Stimulated activated naive CD4-positive, alpha-beta T cell (primary cell): ENCODE measurements at regions not wholly inside any gene's neighbourhood (a gene's known extent, or its start where the extent isn't known, plus 50 kb on each side); places are given as distances from the start of the nearest gene placed in this dataset.

Experiments used
- DNase-seq, 6 experiments: peaks; one replicate each; lab custom pipeline; 2025; lab: John Stamatoyannopoulos, UW

DNA sequence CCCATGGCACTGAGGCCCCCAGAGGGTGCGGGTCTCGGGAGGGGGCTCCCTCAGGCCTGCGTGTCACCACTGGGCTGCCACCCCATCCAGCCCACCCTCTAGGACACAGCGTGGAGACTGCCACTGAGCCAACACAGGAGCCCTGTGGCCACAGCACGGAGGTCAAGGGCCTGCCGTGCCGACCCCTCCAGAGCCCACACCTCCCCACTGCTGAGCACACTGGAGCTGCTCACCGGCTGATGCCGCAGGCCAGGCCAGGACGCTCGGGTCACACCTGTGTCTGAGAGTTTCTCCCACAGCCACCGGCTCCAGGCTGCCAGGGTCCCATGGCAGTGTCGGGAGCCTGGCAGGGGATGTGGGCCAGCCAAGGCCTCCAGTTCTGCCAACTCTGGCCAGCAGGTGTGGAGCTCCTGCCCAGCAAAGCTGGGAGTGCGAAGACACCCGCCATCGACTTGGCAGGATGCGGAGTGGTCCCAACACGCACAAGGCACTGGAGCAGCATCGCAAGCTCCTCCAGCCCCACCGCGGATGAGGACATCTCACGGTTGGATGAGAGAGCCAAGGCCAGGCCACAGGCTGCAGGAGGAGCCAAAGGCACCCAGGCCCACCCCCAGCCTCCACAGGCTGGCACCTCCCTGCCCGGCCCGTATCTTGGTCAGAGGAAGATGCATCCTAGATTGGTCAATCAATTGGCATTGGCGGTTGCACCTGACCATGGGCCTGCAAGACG, 187.1 kb downstream of the BRD1 start:
- DNase-seq, result no peak

DNA sequence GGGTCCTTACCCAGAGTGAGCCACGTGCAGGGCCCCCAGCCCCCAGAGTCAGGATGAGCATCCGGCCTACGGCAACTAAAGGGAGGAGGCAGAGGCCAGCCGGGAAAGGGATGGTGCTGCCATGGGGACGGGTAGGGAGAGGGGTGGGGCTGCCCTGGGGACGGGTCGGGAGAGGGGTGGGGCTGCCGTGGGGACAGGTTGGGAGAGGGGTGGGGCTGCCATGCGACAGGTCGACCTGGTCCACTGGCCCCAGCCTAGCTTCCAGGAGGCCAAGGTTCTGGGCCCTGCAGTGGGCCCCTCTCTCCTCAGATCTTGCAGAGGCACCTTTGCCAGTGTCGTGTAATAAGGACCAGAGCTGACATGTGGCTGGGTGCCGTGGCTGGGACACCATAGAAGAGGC, 187.7 kb downstream of the BRD1 start:
- no peak for DNase-seq

DNA sequence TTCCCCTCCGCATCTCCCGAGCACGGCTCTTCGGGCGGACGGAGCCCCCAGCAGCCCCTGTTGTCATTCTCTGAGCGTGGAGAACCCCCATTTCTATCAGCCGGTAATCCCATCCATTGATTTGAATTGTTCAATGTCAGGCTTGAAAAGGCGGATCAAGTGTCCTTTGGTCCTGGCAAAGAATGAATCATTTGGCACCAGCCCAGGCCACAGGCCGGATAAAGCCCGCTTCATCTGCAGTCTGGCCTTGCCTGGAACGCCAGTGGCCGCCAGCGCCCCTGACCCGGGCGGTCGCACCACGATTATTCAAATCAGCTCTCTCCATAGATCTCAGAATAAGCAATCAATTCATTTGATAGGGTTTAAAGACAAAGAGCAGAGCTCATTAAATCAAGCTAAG, 188.9 kb downstream of the BRD1 start:
- no peak for DNase-seq

DNA sequence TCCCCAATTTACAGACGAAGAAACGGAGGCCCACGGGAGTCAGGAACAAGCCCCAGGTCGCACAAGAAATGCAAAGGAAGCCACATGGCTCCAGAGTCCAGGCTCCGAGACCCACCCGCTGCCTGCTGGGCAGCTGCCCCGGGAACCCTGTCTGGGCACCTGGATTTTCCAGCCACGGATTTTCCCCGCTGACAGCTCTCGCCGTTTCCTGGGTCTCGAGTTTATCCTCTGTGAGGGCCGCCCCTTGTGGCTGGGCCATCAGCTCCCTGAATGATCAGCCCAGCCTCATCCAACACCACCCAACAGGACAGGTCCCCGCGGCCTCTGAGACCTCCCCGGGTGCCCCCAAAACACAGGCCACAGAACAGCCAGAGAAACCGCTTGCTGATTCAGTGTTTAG, 189.7 kb downstream of the BRD1 start:
- no peak for DNase-seq

DNA sequence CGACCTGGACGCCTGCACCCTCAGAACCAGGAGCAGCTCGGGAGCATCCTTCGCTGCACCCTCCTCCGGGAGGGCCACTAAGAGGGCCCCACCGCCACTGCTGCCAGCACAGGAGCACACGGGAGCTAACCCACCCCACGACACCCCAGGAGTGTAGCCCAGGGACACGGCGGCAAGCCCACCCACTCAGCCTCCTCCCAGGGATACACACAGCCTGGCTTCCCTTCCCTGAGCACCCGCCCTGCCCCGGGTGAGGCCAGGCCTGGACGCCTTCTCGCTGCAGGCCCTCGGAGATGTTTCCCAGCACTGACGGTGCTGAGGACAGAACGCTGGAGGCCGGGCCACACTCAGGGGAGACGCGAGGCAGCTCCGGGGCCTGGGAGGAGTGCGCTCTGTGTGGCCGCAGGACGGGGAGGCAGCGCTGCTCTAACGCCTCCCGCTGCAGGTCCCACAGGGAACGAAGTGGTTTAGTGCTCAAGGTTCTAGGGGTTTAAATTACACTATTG, 190.4 kb downstream of the BRD1 start:
- no peak for DNase-seq

DNA sequence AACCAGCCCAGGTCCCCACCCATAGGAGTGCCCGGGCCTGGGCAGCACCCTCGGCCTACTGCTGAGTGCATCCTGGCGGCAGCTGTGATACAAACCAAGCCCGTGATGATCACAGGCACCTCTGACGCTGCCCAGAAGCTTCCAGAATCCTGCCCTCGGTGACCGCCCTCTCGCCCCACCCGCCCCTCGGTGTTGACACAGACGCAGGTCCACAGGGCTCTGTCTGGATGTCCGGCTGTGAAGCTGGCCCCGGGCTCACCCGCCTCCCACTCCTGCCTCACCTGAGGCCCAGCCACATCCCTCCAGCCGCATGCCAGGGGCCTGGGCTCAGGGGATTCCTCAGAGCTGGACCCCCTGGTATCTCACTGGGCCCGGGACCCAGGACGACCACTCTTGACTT, 191.0 kb downstream of the BRD1 start:
- DNase-seq, result no peak

DNA sequence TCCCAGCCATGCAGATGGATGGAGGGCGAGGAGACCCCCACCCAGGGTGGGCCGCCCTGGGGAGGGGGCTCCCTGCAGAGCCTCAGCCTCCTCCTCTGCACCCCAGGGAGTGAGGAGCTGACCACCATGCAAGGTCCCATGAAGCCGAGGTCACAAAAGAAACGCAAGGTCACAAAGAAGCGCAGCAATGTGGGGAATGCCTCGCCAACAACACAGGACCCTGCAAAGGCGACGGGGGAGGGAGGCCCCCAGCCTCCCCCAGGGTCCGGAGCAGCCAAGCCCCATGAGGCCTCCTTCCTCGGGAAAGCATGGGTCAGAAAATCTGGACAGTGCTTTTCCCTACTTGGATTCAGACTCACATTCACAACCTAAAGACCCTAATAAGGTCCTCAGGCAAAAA, 191.5 kb downstream of the BRD1 start:
- DNase-seq, result no peak

DNA sequence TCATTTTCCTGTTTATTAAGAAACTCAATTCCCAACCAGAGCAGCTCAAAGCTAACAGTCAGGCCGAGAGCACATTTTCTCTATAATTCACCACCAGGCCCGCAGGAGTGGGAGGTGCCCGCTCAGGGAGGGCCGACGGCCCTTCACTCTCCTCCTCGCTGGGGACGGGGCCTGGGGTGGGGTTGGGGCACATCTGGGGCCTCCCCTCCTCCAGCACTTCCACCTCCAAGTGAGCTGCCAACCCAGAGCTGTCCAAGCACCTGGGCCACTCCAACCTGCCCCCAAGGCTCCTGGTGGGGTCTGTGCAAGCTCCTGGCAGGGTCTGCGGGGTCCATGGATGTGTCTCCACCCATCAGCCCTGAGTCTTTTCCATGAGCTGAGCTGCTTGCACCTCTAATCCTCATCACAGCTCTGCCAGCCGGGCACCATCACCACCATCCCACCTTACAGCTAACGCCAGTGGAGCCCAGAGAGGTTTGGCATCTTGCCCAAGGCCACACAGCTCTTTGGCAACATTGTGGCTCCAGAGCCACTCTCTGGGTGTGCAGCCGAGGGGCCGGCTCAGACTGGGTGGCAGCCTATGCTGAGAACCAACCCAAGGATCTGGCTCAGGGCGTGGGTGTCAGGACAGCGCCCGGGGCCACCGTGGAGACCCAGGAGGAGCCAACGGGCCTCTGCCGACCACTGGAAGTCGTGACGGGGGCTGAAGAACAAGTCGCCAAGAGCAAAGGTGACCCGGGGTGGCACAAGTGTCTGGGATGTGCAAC, 193.5 kb downstream of the BRD1 start:
- DNase-seq, result no peak

DNA sequence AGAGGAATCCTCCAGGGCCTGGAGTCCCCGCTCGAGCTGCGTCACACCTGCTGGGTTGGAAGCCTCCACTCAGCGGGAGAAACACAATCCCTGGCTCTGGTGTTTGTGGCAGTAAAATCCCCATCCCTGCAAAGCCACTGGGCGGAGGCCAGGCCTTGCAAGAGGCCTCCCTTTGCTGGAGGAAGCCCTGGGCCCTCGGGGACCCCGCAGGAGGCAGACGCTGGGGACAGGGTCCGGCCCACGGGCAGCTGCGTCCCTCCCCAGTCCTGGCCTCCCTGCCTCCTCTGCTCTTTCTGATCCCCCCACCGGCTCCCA, 194.7 kb downstream of the BRD1 start:
- no peak for DNase-seq

DNA sequence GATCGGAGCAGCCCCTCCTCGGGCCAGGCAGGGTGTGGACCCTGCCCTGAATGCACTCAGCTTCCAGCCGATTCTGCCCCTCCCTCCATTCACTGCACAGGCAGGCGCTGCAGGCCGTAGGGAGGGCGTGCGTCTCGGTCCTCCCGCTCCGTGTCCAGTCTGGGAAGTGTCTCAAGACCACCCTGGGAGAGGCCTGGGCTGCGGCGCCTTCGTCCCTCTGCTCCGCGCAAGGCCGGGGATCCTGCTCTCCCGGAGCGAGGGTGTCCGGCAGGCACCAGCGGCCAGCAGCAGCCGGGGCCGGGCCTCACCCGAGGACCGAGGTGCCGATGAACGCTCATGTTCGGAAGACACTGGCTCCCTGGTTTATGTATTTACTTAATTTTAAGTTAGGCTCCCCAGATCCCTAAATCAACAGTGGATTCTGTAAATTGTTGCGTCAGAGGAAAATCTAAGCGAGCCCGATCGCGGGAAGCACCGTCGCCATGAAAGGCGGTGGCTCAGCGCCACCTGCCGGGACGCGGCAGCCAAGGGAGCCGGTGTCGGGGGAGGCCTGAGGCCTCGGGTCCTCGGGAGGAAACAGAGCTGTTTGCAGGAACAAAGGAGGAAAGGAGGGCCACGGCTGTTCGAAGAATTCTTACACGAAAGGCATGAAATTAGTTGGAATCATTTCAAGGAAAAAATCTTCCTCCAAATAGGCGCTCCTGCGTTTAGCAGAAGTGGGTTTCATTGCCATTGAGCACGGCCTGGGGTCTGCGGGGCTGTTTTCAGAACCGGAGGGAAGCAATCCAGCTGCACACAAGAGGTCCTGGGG, 195.3 kb downstream of the BRD1 start:
- peak in 1 of 6 experiments; percentile 9 for DNase-seq

DNA sequence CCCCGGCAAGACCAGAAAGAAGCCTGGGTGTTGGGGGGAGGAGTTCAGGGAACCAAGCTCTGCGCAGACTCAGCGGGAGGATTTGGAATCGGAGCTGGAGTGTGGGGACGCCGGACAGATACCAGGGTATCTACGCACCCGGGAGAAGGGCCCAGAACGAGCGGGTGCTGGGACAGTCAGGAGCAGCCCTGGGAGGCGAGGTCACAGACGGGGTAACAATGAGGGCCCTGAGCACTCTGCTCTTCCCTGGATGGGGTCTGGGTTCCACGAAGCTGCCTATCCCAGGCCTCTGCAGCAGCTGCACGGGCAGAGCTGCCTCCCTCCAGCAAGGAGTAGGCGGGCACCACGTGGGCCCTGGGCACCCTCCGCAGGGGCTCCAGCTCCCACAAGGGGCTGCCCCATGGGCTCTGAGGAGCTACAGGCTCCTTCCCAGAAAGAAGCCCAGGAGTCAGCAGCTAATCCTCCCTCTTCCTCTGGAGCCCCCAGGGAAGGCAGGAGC, 197.2 kb downstream of the BRD1 start:
- no peak for DNase-seq

DNA sequence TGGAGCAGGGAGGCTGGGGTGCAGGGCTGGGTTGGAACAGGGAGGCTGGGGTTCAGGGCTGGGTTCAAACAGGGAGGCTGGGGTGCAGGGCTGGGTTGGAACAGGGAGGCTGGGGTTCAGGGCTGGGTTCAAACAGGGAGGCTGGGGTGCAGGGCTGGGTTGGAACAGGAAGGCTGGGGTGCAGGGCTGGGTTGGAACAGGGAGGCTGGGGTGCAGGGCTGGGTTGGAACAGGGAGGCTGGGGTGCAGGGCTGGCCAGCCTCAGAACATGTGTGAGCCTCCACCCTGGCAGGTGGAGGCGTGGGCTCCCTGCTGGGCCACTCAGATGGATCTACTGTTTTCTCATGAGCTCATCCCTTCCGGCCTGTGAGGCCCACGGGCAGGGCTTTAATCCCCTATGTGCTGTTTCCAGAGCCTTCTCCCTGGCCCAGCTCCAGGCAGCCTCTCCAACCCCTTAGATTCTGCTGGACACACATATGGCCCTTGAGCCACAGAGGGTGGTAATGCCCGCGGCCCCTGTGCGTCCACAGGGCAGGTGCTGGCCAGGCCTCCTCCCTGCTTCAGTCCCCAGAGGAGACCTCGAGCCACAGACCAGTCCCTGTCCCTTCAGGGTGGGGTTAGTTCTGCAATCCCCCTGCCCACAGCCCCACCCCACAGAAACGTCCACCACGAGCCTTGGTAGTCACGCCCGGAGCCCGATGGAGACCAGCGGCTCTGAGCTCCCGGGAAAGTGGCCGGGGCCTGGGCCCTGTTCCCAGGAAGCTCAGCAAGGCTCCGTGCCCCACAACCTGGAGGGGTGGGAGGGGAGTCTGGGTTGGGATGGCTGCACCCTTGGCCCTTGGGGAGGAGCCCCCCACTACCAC, 197.9 kb downstream of the BRD1 start:
- no peak for DNase-seq

DNA sequence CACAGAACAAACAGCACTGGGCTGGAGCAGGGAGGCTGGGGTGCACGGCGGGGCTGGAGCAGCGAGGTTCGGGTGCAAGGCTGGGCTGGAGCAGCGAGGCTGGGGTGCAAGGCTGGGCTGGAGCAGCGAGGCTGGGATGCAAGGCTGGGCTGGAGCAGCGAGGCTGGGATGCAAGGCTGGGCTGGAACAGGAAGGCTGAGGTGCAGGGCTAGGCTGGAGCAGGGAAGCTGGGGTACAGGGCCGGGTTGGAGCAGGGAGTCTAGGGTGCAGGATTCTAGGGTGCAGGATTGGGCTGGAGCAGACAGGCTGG, 198.5 kb downstream of the BRD1 start:
- DNase-seq, result no peak

DNA sequence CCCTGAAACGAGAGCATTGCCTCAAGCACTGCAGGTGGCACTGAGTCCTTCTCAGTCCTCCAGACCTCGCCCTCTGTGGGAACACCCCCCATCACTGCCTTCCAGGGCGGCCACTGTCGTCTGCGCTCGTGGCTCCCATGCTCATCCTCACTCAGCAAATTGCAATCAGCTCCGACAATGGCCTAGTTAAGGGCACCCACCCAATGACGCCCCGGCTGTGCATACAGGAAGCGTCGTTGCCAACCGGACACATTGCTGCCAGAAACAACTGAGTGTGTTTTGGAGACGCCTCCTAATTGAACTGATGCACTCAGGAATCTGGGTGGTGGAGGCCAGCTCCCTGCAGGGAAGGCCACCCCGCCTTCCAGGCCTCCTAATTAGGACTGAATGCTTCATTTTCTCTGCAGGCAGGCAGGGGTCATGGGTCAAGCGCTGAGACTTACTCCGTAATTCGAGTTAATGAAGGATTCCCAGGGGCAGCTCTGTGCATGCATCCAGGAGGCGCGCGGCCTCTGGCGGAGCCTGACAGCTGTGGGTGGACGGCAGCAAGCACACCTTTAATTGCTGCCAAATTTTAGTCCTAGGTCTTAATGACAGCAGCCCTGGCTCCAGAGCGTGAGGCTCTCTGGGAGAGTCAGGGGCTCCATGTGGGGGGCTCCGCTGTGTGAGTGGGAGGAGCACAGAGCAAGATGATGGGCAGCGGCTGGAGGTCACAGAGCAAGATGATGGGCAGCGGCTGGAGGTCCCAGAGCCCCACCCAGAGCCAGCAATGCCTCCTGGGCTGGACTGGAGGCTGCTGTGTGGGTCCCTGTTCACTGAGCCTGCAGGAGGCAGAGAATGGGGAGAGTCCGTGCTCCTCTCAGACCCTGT, 199.0 kb downstream of the BRD1 start:
- no peak for DNase-seq

DNA sequence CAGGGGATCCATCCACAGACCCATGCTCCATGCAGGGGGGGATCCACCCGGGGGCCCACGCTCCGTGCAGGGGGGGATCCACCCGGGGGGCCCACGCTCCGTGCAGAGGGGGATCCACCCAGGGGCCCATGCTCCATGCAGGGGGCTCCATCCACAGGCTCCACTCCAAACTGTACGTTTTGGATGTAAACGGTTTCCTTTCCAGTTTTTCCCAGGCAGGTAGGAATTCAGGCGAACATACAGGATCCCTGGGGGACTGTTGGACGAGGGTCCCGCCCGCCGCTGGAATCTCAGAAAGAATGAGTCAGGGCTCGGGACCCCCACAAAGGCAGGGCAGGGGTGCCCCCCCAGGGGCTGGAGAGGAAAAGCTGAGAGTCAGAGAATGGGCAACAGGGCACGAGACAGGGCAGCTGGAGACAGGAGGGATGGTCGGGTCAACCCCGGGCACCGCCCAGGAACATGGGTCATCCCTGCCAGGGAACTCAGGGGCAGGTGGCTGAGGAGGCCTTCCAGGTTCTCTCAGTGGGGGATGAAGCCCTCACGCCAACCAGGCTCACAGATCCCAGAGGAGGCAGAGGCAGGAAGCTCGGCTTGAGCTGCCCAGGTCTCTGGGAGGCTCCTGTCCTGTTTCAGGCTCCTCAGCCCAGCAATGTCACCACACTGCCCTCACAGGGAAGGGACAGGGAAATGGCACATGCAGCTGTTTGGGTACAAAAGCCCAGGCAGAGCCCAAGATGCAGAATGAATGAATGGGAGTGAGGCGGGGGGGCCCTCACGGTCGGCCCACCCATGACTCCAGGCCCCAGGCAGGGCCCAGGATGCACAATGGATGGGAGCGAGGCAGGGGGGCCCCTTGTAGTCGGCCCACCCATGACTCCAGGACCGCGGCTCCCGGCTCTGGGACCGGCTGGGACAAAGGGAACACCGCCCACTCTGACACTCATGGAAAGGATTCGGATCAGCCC, 200.2 kb downstream of the BRD1 start:
- no peak for DNase-seq

DNA sequence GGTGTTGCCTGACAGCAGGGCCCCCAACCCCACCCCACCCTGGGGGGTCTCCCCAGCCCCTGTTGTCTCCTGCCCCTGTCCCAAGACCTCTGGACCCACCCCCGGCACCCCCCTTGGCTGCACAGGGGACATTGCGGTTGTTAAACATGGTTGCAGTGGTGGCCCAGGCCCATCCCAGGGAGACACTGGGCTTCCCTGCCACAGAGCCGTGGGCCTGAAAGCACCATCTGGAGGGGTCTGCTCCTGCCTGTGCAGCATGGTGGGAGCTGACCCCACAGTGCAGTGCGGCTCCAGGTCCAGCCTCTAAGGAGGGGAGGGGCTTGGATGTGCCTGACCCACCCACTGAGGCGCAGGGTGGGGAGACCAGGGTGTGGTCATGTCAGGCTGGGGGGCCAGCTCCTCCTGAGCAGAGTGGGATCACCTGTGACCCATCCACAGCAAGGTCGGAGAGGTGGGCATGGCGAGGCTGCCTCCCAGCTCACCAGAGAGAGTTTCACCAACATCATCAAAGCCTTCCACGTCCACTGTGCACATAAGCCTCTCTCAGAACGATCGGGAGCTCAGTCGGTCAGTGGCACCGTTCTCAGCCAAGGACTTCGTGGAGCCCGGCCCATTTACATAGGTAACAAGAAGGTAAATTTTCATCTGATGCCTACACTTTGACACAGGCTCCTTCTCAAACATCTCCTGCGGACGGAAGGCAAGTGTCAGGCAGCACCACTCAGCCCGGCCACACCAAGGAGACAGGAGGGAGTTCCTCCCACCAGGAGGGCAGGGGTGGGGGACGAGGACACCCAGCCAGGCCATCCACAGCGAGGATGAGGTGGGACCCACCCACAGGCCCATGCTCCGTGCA, 201.1 kb downstream of the BRD1 start:
- no peak for DNase-seq

DNA sequence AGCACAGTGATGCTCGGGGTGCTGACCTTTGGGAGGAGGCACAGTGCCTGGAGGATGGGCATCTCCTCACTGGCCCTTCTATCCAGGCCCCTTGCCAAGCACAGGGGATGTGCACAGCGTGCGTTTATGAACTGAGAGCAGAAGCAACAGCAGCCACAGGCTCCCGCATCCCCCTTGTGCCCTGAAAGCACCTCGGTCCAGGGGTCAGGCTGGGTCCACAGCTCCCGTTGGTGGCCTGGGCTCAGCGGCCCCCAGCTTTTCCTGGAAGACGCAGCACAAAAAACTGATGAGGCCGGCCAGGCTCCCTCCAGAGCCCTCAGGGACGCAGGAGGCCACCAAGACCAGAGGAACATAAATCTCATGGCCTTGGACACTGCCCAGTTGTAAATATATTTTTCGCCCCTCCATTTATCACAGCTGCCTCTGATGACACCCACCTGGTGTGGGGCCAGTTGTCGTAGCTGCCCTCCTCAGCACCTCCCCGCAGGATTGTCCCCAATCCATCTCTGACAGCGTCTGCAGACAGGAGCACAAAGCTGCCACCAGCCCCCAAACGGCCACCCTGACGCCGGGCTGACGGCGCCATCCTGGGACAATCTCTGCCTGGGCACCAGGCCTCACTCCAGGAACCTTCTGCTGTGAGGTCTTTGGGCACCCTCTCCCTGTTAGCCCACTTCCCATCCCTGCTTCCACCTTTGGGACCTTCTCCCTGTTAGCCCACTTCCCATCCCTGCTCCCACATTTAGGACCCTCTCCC, 203.1 kb downstream of the BRD1 start:
- DNase-seq, result no peak

DNA sequence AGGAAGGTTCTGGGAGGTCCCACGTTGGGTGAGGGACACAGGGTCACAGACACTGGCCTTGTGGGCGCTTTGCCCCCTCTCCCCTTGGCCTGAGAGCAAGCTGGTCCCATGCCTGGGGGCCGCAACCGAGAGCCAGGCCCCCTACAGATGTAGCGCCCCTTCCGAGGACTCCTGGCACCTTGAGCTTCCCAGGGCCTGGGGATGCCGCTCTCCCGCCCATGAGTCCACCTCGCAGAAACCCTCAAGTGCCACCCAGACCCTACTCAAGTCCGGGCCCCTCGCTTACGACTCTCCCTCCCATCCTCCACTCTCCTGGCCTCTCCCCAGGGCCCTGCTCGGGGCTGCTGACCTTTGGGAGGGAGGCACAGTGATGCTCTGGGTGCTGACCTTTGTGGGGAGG, 204.0 kb downstream of the BRD1 start:
- DNase-seq, result no peak
